GM12878 (cell line): ENCODE measurements at regions not wholly inside any gene's neighbourhood (a gene's known extent, or its start where the extent isn't known, plus 50 kb on each side); places are given as distances from the start of the nearest gene placed in this dataset.

Experiments used
- CEBPZ ChIP-seq: fragments of 150-350 bp; IDR thresholded peaks from 2 replicates; pipeline ENCODE4 v1.6.1; 2016; ENCODE audit warnings: low read depth, low read length
- CTCF ChIP-seq, 3 experiments: IDR thresholded peaks in 2 of 3; conservative IDR thresholded peaks in 1 of 3; 2 replicates each; pipeline ENCODE4 v1.5.1; 2011; ENCODE audit warnings: low read depth in 3 of 3, low read length in 3 of 3, mild to moderate bottlenecking in 3 of 3, control low read depth in 2 of 3, moderate library complexity in 2 of 3, inconsistent platforms in 1 of 3, mixed read lengths in 1 of 3; ENCODE audit not compliant: control insufficient read depth in 2 of 3, insufficient read depth in 1 of 3; ENCODE audit errors: extremely low read depth in 1 of 3
- DPF2 ChIP-seq: fragments of 450-650 bp; IDR thresholded peaks from 2 replicates; pipeline ENCODE4 v1.6.1; 2017; ENCODE audit warnings: mild to moderate bottlenecking
- HDAC6 ChIP-seq: fragments of 200-600 bp; sonication (generic); IDR thresholded peaks from one replicate; pipeline ENCODE4 v1.8.0; 2017; ENCODE audit warnings: antibody characterized with exemption; ENCODE audit not compliant: unreplicated experiment
- MTA3 ChIP-seq: IDR thresholded peaks from 2 replicates; pipeline ENCODE4 v1.6.1; 2012; ENCODE audit warnings: low read length, inconsistent platforms, borderline replicate concordance
- MXI1 ChIP-seq: fragments of 150-350 bp; IDR thresholded peaks from 2 replicates; pipeline ENCODE4 v1.6.1; 2011; ENCODE audit warnings: low read depth, mild to moderate bottlenecking, inconsistent platforms, low read length, improper control_type of control experiment
- RELA ChIP-seq: fragments of 450-650 bp; IDR thresholded peaks from 2 replicates; pipeline ENCODE4 v1.8.0; 2014; ENCODE audit warnings: borderline replicate concordance; ENCODE audit not compliant: partially characterized antibody
- SREBF1 ChIP-seq: IDR thresholded peaks from 2 replicates; pipeline ENCODE4 v1.6.1; 2012; ENCODE audit warnings: mild to moderate bottlenecking, low read length
- TCF7 ChIP-seq: IDR thresholded peaks from 2 replicates; pipeline ENCODE4 v1.6.1; 2014; ENCODE audit warnings: antibody characterized with exemption, borderline replicate concordance
- ZNF217 ChIP-seq: fragments of 450-650 bp; IDR thresholded peaks from 2 replicates; pipeline ENCODE4 v1.6.1; 2017; ENCODE audit warnings: antibody characterized with exemption, mild to moderate bottlenecking

- no peak for TF ChIP-seq ZNF217
- no peak for TF ChIP-seq HDAC6
- TF ChIP-seq DPF2: no peak
- no peak for TF ChIP-seq MXI1
- TF ChIP-seq RELA: no peak
- TF ChIP-seq CTCF (IDR thresholded peaks at IDR 0.05 in 2 of 3, conservative IDR thresholded peaks at IDR 0.05 in 1 of 3; ENCODE audit: control insufficient read depth in 2 of 3, extremely low read depth in 1 of 3, insufficient read depth in 1 of 3, low read depth in 3 of 3, low read length in 3 of 3): no peak
- no peak for TF ChIP-seq TCF7
- TF ChIP-seq SREBF1: no peak
- no peak for TF ChIP-seq MTA3
- TF ChIP-seq CEBPZ: no peak
- TF ChIP-seq, all 136 proteins: peak for 0
Observed at GRCh38 chr3:98688363-98688762, 74.8 kb upstream of the ST3GAL6 start (continued).
